CD4-positive, alpha-beta T cell treated with Interleukin-21 for 1 hour (primary cell): ENCODE measurements at regions not wholly inside any gene's neighbourhood (a gene's known extent, or its start where the extent isn't known, plus 50 kb on each side); places are given as distances from the start of the nearest gene placed in this dataset.

Source experiments
- DNase-seq: peaks from one replicate; pipeline ENCODE4 v3.0.0-alpha.2; 2020

DNA sequence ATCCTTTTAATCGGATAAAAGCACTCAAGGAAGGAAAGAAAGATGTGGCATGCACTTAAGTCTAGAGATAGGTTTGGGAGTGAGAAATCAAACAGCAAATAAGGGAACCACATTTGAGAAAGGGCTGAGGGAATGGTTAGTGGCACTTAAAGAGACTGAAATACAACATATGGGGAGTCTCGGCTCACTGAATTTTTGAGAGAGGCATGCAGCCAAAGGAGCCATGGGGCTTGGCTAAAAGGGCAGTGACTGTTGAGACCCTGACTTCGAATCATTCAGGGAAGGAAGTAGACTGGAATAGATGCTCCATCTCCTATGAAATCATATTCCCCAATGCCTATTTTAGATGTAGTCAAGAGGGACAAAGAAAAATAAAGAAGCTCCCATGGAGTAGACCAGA is 58.3 kb upstream of the HAO2 start:
- DNase-seq, result no peak

GRCh38 chr1:119312500-119312899 is 56.1 kb upstream of the HAO2 start:
- no peak for DNase-seq

GRCh38 chr1:119314001-119314796 is 54.4 kb upstream of the HAO2 start:
- no peak for DNase-seq

DNA sequence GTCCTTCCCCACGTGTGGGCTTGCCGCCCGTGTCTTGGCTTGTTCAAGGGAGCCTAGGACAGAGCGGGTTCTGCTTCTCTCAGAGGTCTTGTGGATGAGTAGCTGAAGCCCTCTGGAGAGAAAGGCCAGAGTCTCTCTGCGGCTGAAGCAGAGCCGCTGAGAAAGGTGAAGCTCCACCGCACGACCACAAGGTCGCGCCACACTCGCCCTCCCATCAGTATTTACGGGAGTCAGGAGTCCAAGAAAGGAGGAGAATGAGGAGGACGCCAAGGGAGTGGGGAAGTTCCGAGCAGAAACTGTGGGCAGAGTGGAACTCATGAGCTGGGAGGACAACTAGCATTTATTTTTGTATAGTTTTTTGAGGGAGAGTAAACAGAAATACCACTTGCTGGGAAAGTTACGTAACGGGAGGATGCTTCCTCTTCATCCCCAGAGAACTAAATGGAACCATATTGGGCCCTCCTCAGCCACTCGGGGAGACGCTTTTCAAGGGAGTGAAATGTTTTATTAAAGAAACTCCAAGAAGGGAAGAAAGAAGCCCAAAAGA is 51.6 kb upstream of the HAO2 start:
- DNase-seq, result no peak

- no peak for DNase-seq
These were observed 49.9 kb upstream of the HAO2 start for GRCh38 chr1:119318466-119319309.
